HCT116 (cell line): ENCODE measurements at regions not wholly inside any gene's neighbourhood (a gene's known extent, or its start where the extent isn't known, plus 50 kb on each side); places are given as distances from the start of the nearest gene placed in this dataset.

Experiments
- ATAC-seq: fragments of 200-7000 bp; cut with Tn5 transposase; 2 replicates; pipeline ENCODE4 v1.9.1; 2020; ENCODE audit warnings: mild to moderate bottlenecking, moderate library complexity
- BruUV-seq: library from RNA; stranded (reverse); fragments of 400-500 nt; replicated peaks from 2 replicates; lab custom pipeline; 2021; lab: Mats Ljungman, UMichigan
- CTCF ChIA-PET: fragments of 300-600 bp; sonication (Branson Sonifier 250); formaldehyde crosslinking; loops from one replicate; lab custom pipeline; 2021; ENCODE audit warnings: antibody characterized with exemption; lab: Charles Lee
- POLR2A ChIA-PET: fragments of 300-600, 350-600 bp; sonication (Branson Sonifier 250); formaldehyde crosslinking; loops from one replicate; lab custom pipeline; 2021; ENCODE audit warnings: antibody characterized with exemption; lab: Charles Lee
- RAD21 ChIA-PET, 2 experiments: fragments of 300-600 bp; sonication (Branson Sonifier 250); formaldehyde crosslinking; loops; one replicate each; lab custom pipeline; 2023; ENCODE audit warnings: low total read pairs in 2 of 2; ENCODE audit not compliant: uncharacterized antibody in 2 of 2, unreplicated experiment in 2 of 2, low non-redundant PET in 1 of 2; lab: Charles Lee
- DNase-seq: peaks from one replicate; pipeline ENCODE4 v3.0.0-alpha.2; 2010; ENCODE audit warnings: low read depth, low spot score
- H2AFZ ChIP-seq: fragments of 200-600 bp; shearing (Covaris generic), sonication (generic); 2 replicates; pipeline ENCODE4 v1.6.1; 2017; ENCODE audit warnings: low read depth, mixed run types, mixed read lengths, antibody characterized with exemption, low read length; ENCODE audit not compliant: poor library complexity, severe bottlenecking
- H3K27ac ChIP-seq: 2 replicates; pipeline ENCODE4 v1.5.1; 2012; ENCODE audit warnings: low read depth, low read length
- H3K27me3 ChIP-seq: fragments of 200-600 bp; sonication (generic); 2 replicates; pipeline ENCODE4 v1.6.1; 2016; ENCODE audit warnings: mixed run types, low read length, mixed read lengths; ENCODE audit not compliant: insufficient read depth
- H3K36me3 ChIP-seq, 2 experiments: fragments of 200-500 bp in 1 of 2; fragments of 200-600 bp in 1 of 2; sonication (Bioruptor generic) in 1 of 2; sonication (generic) in 1 of 2; 2 replicates each; pipeline versions ENCODE4 v1.5.1 to v1.6.1; 2014 to 2016; ENCODE audit warnings: low read length in 2 of 2, inconsistent platforms in 1 of 2, mixed read lengths in 1 of 2, mixed run types in 1 of 2; ENCODE audit not compliant: insufficient read depth in 2 of 2, control insufficient read depth in 1 of 2
- H3K4me1 ChIP-seq, 2 experiments: fragments of 200-600 bp in 1 of 2; sonication (generic) in 1 of 2; 2 replicates each; pipeline versions ENCODE4 v1.5.1 to v1.6.1; 2012 to 2017; ENCODE audit warnings: low read length in 2 of 2, inconsistent platforms in 1 of 2, mild to moderate bottlenecking in 1 of 2, mixed read lengths in 1 of 2, mixed run types in 1 of 2, moderate library complexity in 1 of 2; ENCODE audit not compliant: insufficient read depth in 2 of 2, control insufficient read depth in 1 of 2
- H3K4me2 ChIP-seq: fragments of 200-600 bp; sonication (generic); 2 replicates; pipeline ENCODE4 v1.6.1; 2017; ENCODE audit warnings: mixed run types, low read length, mixed read lengths
- H3K4me3 ChIP-seq, 2 experiments: fragments of 200-600 bp in 1 of 2; sonication (generic) in 1 of 2; replicated peaks in 1 of 2; 2 replicates each; pipeline ENCODE4 v1.5.1; 2011 to 2016; ENCODE audit warnings: low read length in 2 of 2, control low read depth in 1 of 2, low read depth in 1 of 2, mild to moderate bottlenecking in 1 of 2, mixed read lengths in 1 of 2, mixed run types in 1 of 2
- H3K79me2 ChIP-seq: fragments of 200-600 bp; sonication (generic); 2 replicates; pipeline ENCODE4 v1.6.1; 2017; ENCODE audit warnings: mild to moderate bottlenecking, mixed run types, low read length, moderate library complexity, mixed read lengths; ENCODE audit not compliant: insufficient read depth
- H3K9ac ChIP-seq: fragments of 200-600 bp; sonication (generic); 2 replicates; pipeline ENCODE4 v1.6.1; 2016; ENCODE audit warnings: low read length, mixed read lengths
- H3K9me2 ChIP-seq: fragments of 200-600 bp; sonication (generic), shearing (Covaris generic); 2 replicates; pipeline ENCODE4 v1.6.1; 2017; ENCODE audit warnings: mixed run types, mild to moderate bottlenecking, moderate library complexity; ENCODE audit not compliant: insufficient read depth
- H3K9me3 ChIP-seq, 2 experiments: fragments of 200-500 bp in 1 of 2; fragments of 200-600 bp in 1 of 2; sonication (Bioruptor generic) in 1 of 2; sonication (generic) in 1 of 2; 2 replicates each; pipeline ENCODE4 v1.6.1; 2014 to 2017; ENCODE audit warnings: low read length in 2 of 2, mixed read lengths in 2 of 2, inconsistent platforms in 1 of 2, low read depth in 1 of 2, mild to moderate bottlenecking in 1 of 2, mixed run types in 1 of 2, moderate library complexity in 1 of 2; ENCODE audit not compliant: control insufficient read depth in 1 of 2, insufficient read depth in 1 of 2
- H4K20me1 ChIP-seq: fragments of 200-600 bp; sonication (generic), shearing (Covaris generic); 2 replicates; pipeline ENCODE4 v1.6.1; 2017; ENCODE audit warnings: mixed run types, mild to moderate bottlenecking, moderate library complexity; ENCODE audit not compliant: insufficient read depth
- EZH2 ChIP-seq: fragments of 200-600 bp; sonication (generic); IDR thresholded peaks from 2 replicates; pipeline ENCODE4 v1.6.1; 2017; ENCODE audit warnings: antibody characterized with exemption, mixed run types
- FOSL1 ChIP-seq: IDR thresholded peaks from 2 replicates; pipeline ENCODE4 v1.6.1; 2012; ENCODE audit warnings: low read depth
- POLR2A ChIP-seq: IDR thresholded peaks from 2 replicates; pipeline ENCODE4 v1.7.0; 2011; ENCODE audit warnings: borderline replicate concordance; ENCODE audit not compliant: insufficient read depth, insufficient read length; ENCODE audit errors: extremely low read depth
- POLR2AphosphoS5 ChIP-seq: IDR thresholded peaks from 2 replicates; pipeline ENCODE4 v1.6.1; 2011; ENCODE audit warnings: mild to moderate bottlenecking, low read depth, low read length, moderate library complexity
- SIN3A ChIP-seq: IDR thresholded peaks from 2 replicates; pipeline ENCODE4 v1.6.1; 2012; ENCODE audit warnings: low read depth
- SP1 ChIP-seq: IDR thresholded peaks from 2 replicates; pipeline ENCODE4 v1.6.1; 2012; ENCODE audit warnings: low read depth
- YY1 ChIP-seq: IDR thresholded peaks from 2 replicates; pipeline ENCODE4 v1.6.1; 2011; ENCODE audit warnings: low read length, low read depth, moderate library complexity, mild to moderate bottlenecking; ENCODE audit not compliant: insufficient replicate concordance; ENCODE audit errors: extremely low read depth
- ZFX ChIP-seq: fragments of 450-650 bp; IDR thresholded peaks from 2 replicates; pipeline ENCODE4 v1.6.1; 2017
- ZNF274 ChIP-seq: fragments of 200-500 bp; sonication (Bioruptor generic); IDR thresholded peaks from 2 replicates; pipeline ENCODE4 v1.6.1; 2014; ENCODE audit warnings: mild to moderate bottlenecking, low read depth, low read length, inconsistent platforms
- intact Hi-C: fragments of 100-400 bp; cut with micrococcal nuclease; formaldehyde crosslinking; loops from 2 replicates; pipeline ENCODE4 v1.10.0; 2022
- TF ChIP-seq, protein P1 (sequence below): IDR thresholded peaks from 2 replicates; pipeline ENCODE4 v1.6.1; 2011; ENCODE audit warnings: mild to moderate bottlenecking, low read length, moderate library complexity; ENCODE audit not compliant: insufficient replicate concordance; ENCODE audit errors: extremely low read depth
- TF ChIP-seq, protein P2 (sequence below): IDR thresholded peaks from 2 replicates; pipeline ENCODE4 v1.6.1; 2012; ENCODE audit warnings: low read depth
- TF ChIP-seq, protein P3 (sequence below): IDR thresholded peaks from 2 replicates; pipeline ENCODE4 v1.6.1; 2012

DNA sequence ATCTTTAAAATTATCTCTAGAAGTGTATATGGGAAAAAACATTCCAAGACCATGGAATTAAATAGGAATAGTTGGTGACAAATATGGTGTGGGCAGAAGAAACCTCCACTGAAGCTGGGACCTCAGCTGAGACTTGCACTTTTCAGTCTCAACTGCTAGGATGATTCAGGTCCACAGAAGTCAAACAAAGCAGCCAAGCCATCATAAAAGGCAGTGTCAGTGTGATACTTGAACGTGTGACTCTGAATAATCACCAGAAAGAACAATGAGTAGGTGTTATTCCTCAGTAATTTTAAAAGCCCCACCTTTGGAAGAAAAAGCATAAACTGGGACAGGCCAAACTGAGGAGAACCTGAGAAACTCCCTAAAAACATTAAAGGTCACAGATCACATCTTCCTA is 90.7 kb downstream of the ZNF281 start:
- H4K20me1 ChIP-seq = no peaks in the 10 kb centered on the region
- DNase-seq = no peak
- H3K4me1 ChIP-seq = no peaks in the 10 kb centered on the region
- TF ChIP-seq POLR2A (no peak), SIN3A (no peak)
- no peaks in the 10 kb centered on the region for H3K9me3 ChIP-seq
- H3K79me2 ChIP-seq = no peaks in the 10 kb centered on the region
- H3K4me2 ChIP-seq = no peak overlapping the region
- intact Hi-C loops = no loop called here
- no peak overlapping the region for H2AFZ ChIP-seq
- POLR2A ChIA-PET = no interaction called here
- BruUV-seq = no TSS peak
- RAD21 ChIA-PET = no interaction called here
- H3K27me3 ChIP-seq = no peaks in the 10 kb centered on the region
- H3K27ac ChIP-seq = no peak overlapping the region
- ATAC-seq = no peak
- no peaks in the 10 kb centered on the region for H3K9me2 ChIP-seq
- H3K9ac ChIP-seq = no peak overlapping the region
- no peaks in the 10 kb centered on the region for H3K36me3 ChIP-seq
- CTCF ChIA-PET = no interaction called here
- H3K4me3 ChIP-seq = no peak overlapping the region

GRCh38 chr1:200317236-200317635 is 92.6 kb downstream of the ZNF281 start:
- no TSS peak for BruUV-seq
- intact Hi-C loops = no loop called here
- Histone ChIP-seq H3K27me3 (no peaks in the 10 kb centered on the region), H3K36me3 (no peaks in the 10 kb centered on the region), H3K9me3 (no peaks in the 10 kb centered on the region), H3K9ac (no peak overlapping the region), H3K27ac (no peak overlapping the region), H3K9me2 (no peaks in the 10 kb centered on the region), H3K4me1 (no peaks in the 10 kb centered on the region), H3K4me3 (no peak overlapping the region), H3K79me2 (no peaks in the 10 kb centered on the region), H4K20me1 (no peaks in the 10 kb centered on the region), H2AFZ (no peak overlapping the region), H3K4me2 (no peak overlapping the region)
- ATAC-seq (no peak), DNase-seq (no peak)
- ChIA-PET POLR2A (no interaction called here), RAD21 (no interaction called here), CTCF (no interaction called here)
- TF ChIP-seq POLR2AphosphoS5 = no peak
- no peak for TF ChIP-seq ZNF274
- TF ChIP-seq, protein P1, sequence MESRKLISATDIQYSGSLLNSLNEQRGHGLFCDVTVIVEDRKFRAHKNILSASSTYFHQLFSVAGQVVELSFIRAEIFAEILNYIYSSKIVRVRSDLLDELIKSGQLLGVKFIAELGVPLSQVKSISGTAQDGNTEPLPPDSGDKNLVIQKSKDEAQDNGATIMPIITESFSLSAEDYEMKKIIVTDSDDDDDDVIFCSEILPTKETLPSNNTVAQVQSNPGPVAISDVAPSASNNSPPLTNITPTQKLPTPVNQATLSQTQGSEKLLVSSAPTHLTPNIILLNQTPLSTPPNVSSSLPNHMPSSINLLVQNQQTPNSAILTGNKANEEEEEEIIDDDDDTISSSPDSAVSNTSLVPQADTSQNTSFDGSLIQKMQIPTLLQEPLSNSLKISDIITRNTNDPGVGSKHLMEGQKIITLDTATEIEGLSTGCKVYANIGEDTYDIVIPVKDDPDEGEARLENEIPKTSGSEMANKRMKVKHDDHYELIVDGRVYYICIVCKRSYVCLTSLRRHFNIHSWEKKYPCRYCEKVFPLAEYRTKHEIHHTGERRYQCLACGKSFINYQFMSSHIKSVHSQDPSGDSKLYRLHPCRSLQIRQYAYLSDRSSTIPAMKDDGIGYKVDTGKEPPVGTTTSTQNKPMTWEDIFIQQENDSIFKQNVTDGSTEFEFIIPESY = no peak
- TF ChIP-seq EZH2 = no peak
- TF ChIP-seq, protein P2, sequence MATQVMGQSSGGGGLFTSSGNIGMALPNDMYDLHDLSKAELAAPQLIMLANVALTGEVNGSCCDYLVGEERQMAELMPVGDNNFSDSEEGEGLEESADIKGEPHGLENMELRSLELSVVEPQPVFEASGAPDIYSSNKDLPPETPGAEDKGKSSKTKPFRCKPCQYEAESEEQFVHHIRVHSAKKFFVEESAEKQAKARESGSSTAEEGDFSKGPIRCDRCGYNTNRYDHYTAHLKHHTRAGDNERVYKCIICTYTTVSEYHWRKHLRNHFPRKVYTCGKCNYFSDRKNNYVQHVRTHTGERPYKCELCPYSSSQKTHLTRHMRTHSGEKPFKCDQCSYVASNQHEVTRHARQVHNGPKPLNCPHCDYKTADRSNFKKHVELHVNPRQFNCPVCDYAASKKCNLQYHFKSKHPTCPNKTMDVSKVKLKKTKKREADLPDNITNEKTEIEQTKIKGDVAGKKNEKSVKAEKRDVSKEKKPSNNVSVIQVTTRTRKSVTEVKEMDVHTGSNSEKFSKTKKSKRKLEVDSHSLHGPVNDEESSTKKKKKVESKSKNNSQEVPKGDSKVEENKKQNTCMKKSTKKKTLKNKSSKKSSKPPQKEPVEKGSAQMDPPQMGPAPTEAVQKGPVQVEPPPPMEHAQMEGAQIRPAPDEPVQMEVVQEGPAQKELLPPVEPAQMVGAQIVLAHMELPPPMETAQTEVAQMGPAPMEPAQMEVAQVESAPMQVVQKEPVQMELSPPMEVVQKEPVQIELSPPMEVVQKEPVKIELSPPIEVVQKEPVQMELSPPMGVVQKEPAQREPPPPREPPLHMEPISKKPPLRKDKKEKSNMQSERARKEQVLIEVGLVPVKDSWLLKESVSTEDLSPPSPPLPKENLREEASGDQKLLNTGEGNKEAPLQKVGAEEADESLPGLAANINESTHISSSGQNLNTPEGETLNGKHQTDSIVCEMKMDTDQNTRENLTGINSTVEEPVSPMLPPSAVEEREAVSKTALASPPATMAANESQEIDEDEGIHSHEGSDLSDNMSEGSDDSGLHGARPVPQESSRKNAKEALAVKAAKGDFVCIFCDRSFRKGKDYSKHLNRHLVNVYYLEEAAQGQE = no peak
- no peak for TF ChIP-seq FOSL1
- TF ChIP-seq, protein P3, sequence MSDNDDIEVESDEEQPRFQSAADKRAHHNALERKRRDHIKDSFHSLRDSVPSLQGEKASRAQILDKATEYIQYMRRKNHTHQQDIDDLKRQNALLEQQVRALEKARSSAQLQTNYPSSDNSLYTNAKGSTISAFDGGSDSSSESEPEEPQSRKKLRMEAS = no peak
- TF ChIP-seq SP1 = no peak
- TF ChIP-seq ZFX = no peak
- TF ChIP-seq YY1 = no peak
